Left cardiac atrium (tissue), 4 donors: ENCODE measurements at regions not wholly inside any gene's neighbourhood (a gene's known extent, or its start where the extent isn't known, plus 50 kb on each side); places are given as distances from the start of the nearest gene placed in this dataset.
"Not testable (repeated sequence)": the region's sequence is repeated elsewhere in the genome, so short reads cannot be mapped to it uniquely, and the experiment has no call there.

Source experiments
- ATAC-seq, 2 donors: fragments of 200-7000 bp; cut with Tn5 transposase; one replicate each; pipeline ENCODE4 v1.9.1; 2020; ENCODE audit warnings: mild to moderate bottlenecking in 2 of 2, moderate library complexity in 2 of 2
- DNase-seq: peaks from one replicate; pipeline ENCODE4 v3.0.0-alpha.2; 2020
- intact Hi-C, 2 donors: fragments of 100-400 bp; cut with DNase I; formaldehyde crosslinking; loops; one replicate each; pipeline versions ENCODE4 v1.14.1 to v1.15.1; 2022 to 2023
- donor health status: DM: no; HTN: yes; CAD: no.
- donor health status: DM: no; HTN: yes; CAD: no; lungs with severe emphysema.
- donor health status: DM: yes; HTN: yes; CAD: no.
- donor health status: Dilated cardiomyopathy.

- intact Hi-C loops = no loop called here
- ATAC-seq (no peak), DNase-seq (no peak)
Observed at GRCh38 chr13:90047600-90047999, 1299.9 kb upstream of the MIR17HG start.

GRCh38 chr13:90049989-90050671, 1297.4 kb upstream of the MIR17HG start:
- intact Hi-C loops = no loop called here
- ATAC-seq = no peak
- DNase-seq = no peak

GRCh38 chr13:90055121-90055520, 1292.4 kb upstream of the MIR17HG start:
- ATAC-seq (no peak), DNase-seq (no peak)
- intact Hi-C loops = no loop called here

GRCh38 chr13:90055760-90056159, 1291.7 kb upstream of the MIR17HG start:
- ATAC-seq = no peak
- intact Hi-C loops = no loop called here

GRCh38 chr13:90064226-90064625, 1283.3 kb upstream of the MIR17HG start:
- DNase-seq, intact Hi-C loops, ATAC-seq: not testable (repeated sequence)

More at GRCh38 chr13:90055760-90056159, 1291.7 kb upstream of the MIR17HG start:
- no peak for DNase-seq

GRCh38 chr13:90068658-90069057, 1278.8 kb upstream of the MIR17HG start:
- no peak for DNase-seq
- intact Hi-C loops = no loop called here
- no peak for ATAC-seq

GRCh38 chr13:90070362-90070761, 1277.1 kb upstream of the MIR17HG start:
- ATAC-seq (no peak), DNase-seq (no peak)
- intact Hi-C loops = no loop called here

- DNase-seq (no peak), ATAC-seq (no peak)
- intact Hi-C loops = no loop called here
Observed at GRCh38 chr13:90070837-90071525, 1276.5 kb upstream of the MIR17HG start.

- DNase-seq (no peak), ATAC-seq (no peak)
- intact Hi-C loops = no loop called here
Observed at GRCh38 chr13:90084684-90085290, 1262.7 kb upstream of the MIR17HG start.

- no peak for DNase-seq
- intact Hi-C loops = no loop called here
- no peak for ATAC-seq
Observed at GRCh38 chr13:90089051-90089450, 1258.4 kb upstream of the MIR17HG start.

- intact Hi-C loops = no loop called here
- no peak for DNase-seq
Observed at GRCh38 chr13:90091611-90092010, 1255.9 kb upstream of the MIR17HG start.

GRCh38 chr13:90094357-90094756, 1253.1 kb upstream of the MIR17HG start:
- DNase-seq = no peak
- no peak for ATAC-seq
- intact Hi-C loops = no loop called here

More at GRCh38 chr13:90091611-90092010, 1255.9 kb upstream of the MIR17HG start:
- ATAC-seq = no peak

- ATAC-seq = no peak
- intact Hi-C loops = no loop called here
- no peak for DNase-seq
Observed at GRCh38 chr13:90098577-90098976, 1248.9 kb upstream of the MIR17HG start.

- intact Hi-C loops = no loop called here
- DNase-seq (no peak), ATAC-seq (no peak)
Observed at GRCh38 chr13:90099847-90100246, 1247.6 kb upstream of the MIR17HG start.

GRCh38 chr13:90103099-90103784, 1244.2 kb upstream of the MIR17HG start:
- no peak for ATAC-seq
- DNase-seq = no peak
- intact Hi-C loops = no loop called here

- ATAC-seq = no peak
- intact Hi-C loops = no loop called here
- no peak for DNase-seq
Observed at GRCh38 chr13:90104764-90105163, 1242.7 kb upstream of the MIR17HG start.

GRCh38 chr13:90105276-90105675, 1242.2 kb upstream of the MIR17HG start:
- DNase-seq = no peak
- no peak for ATAC-seq

GRCh38 chr13:90105849-90106496, 1241.5 kb upstream of the MIR17HG start:
- intact Hi-C loops = no loop called here
- no peak for ATAC-seq
- DNase-seq = no peak

More at GRCh38 chr13:90105276-90105675, 1242.2 kb upstream of the MIR17HG start:
- intact Hi-C loops = no loop called here

GRCh38 chr13:90107661-90108060, 1239.8 kb upstream of the MIR17HG start:
- DNase-seq (no peak), ATAC-seq (no peak)
- intact Hi-C loops = no loop called here
